ENCODE measurements at regions not wholly inside any gene's neighbourhood (a gene's known extent, or its start where the extent isn't known, plus 50 kb on each side); places are given as distances from the start of the nearest gene placed in this dataset.

- no peaks in the 10 kb centered on the region for H3K79me2 ChIP-seq (ENCODE audit: insufficient read depth, low read depth)
- no peak overlapping the region for H3K4me2 ChIP-seq
- no peak overlapping the region for H3K4me3 ChIP-seq (IDR thresholded peaks at IDR 0.05; ENCODE audit: insufficient read depth, low read depth, low read length)
- no peak for TF ChIP-seq CTCF (conservative IDR thresholded peaks at IDR 0.05; ENCODE audit: low read depth, low read length)
- H3K9ac ChIP-seq = no peak overlapping the region
- H3K27ac ChIP-seq = no peak overlapping the region
- no peaks in the 10 kb centered on the region for H4K20me1 ChIP-seq (ENCODE audit: insufficient read depth)
- no peak overlapping the region for H2AFZ ChIP-seq (ENCODE audit: low read depth)
- no peaks in the 10 kb centered on the region for H3K27me3 ChIP-seq (ENCODE audit: insufficient read depth, low read depth)
- H3K36me3 ChIP-seq (ENCODE audit: insufficient read depth) = no peaks in the 10 kb centered on the region
- no peaks in the 10 kb centered on the region for H3K4me1 ChIP-seq (ENCODE audit: low read depth, poor library complexity, severe bottlenecking)
Measured at GRCh38 chr5:84589926-84590325, 205.2 kb upstream of the EDIL3 start.

- Histone ChIP-seq H3K4me1 (ENCODE audit: low read depth, poor library complexity, severe bottlenecking) (no peaks in the 10 kb centered on the region), H3K36me3 (ENCODE audit: insufficient read depth) (no peaks in the 10 kb centered on the region), H3K9ac (no peak overlapping the region), H3K27ac (no peak overlapping the region), H3K79me2 (ENCODE audit: insufficient read depth, low read depth) (no peaks in the 10 kb centered on the region), H2AFZ (ENCODE audit: low read depth) (no peak overlapping the region), H4K20me1 (ENCODE audit: insufficient read depth) (no peaks in the 10 kb centered on the region), H3K4me3 (IDR thresholded peaks at IDR 0.05; ENCODE audit: insufficient read depth, low read depth, low read length) (no peak overlapping the region), H3K4me2 (no peak overlapping the region), H3K27me3 (ENCODE audit: insufficient read depth, low read depth) (no peaks in the 10 kb centered on the region)
- no peak for TF ChIP-seq CTCF (conservative IDR thresholded peaks at IDR 0.05; ENCODE audit: low read depth, low read length)
Measured at GRCh38 chr5:84585218-84585617, 200.5 kb upstream of the EDIL3 start.

GRCh38 chr5:84578226-84578625, 193.5 kb upstream of the EDIL3 start:
- Histone ChIP-seq H3K79me2 (ENCODE audit: insufficient read depth, low read depth) (no peaks in the 10 kb centered on the region), H3K36me3 (ENCODE audit: insufficient read depth) (no peaks in the 10 kb centered on the region; the same call in 1 of the 2 replicates), H3K4me2 (no peak overlapping the region), H3K4me3 (IDR thresholded peaks at IDR 0.05; ENCODE audit: insufficient read depth, low read depth, low read length) (no peak overlapping the region), H3K27ac (no peak overlapping the region), H3K4me1 (ENCODE audit: low read depth, poor library complexity, severe bottlenecking) (no peaks in the 10 kb centered on the region), H3K27me3 (ENCODE audit: insufficient read depth, low read depth) (no peaks in the 10 kb centered on the region), H2AFZ (ENCODE audit: low read depth) (no peak overlapping the region), H3K9ac (no peak overlapping the region), H4K20me1 (ENCODE audit: insufficient read depth) (no peaks in the 10 kb centered on the region)
- TF ChIP-seq CTCF (conservative IDR thresholded peaks at IDR 0.05; ENCODE audit: low read depth, low read length) = no peak

- H3K79me2 ChIP-seq (ENCODE audit: insufficient read depth, low read depth) = no peaks in the 10 kb centered on the region
- H3K4me1 ChIP-seq (ENCODE audit: low read depth, poor library complexity, severe bottlenecking) = no peaks in the 10 kb centered on the region
- no peaks in the 10 kb centered on the region; the same call in 1 of the 2 replicates for H3K36me3 ChIP-seq (ENCODE audit: insufficient read depth)
- no peak overlapping the region for H3K4me2 ChIP-seq
- no peaks in the 10 kb centered on the region for H3K27me3 ChIP-seq (ENCODE audit: insufficient read depth, low read depth)
- H3K27ac ChIP-seq = no peak overlapping the region
- no peak for TF ChIP-seq CTCF (conservative IDR thresholded peaks at IDR 0.05; ENCODE audit: low read depth, low read length)
- no peak overlapping the region for H3K4me3 ChIP-seq (IDR thresholded peaks at IDR 0.05; ENCODE audit: insufficient read depth, low read depth, low read length)
- no peak overlapping the region for H2AFZ ChIP-seq (ENCODE audit: low read depth)
- no peak overlapping the region for H3K9ac ChIP-seq
- no peaks in the 10 kb centered on the region for H4K20me1 ChIP-seq (ENCODE audit: insufficient read depth)
Measured at GRCh38 chr5:84573017-84573712, 188.5 kb upstream of the EDIL3 start.
